Keratinocyte (primary cell): ENCODE measurements at regions not wholly inside any gene's neighbourhood (a gene's known extent, or its start where the extent isn't known, plus 50 kb on each side); places are given as distances from the start of the nearest gene placed in this dataset.

Experiments used
- CTCF ChIP-seq, 3 experiments: IDR thresholded peaks in 1 of 3; conservative IDR thresholded peaks in 1 of 3; optimal IDR thresholded peaks in 1 of 3; 2 replicates in 2 of 3; 3 replicates in 1 of 3; pipeline versions ENCODE3 to v1.5.1; 2011; ENCODE audit warnings: low read length in 3 of 3, mild to moderate bottlenecking in 3 of 3, moderate library complexity in 2 of 3, control low read depth in 1 of 3, inconsistent platforms in 1 of 3; ENCODE audit not compliant: insufficient read depth in 2 of 3; ENCODE audit errors: extremely low read depth in 1 of 3
- EZH2 ChIP-seq: IDR thresholded peaks from one replicate; pipeline ENCODE4 v1.6.1; 2012; ENCODE audit warnings: inconsistent platforms, mild to moderate bottlenecking, low read length, moderate library complexity

GRCh38 chr1:110778821-110779220 lies 94.1 kb upstream of the CD53 start:
- no peak for TF ChIP-seq CTCF (optimal IDR thresholded peaks at IDR 0.05 in 1 of 3, IDR thresholded peaks at IDR 0.05 in 1 of 3, conservative IDR thresholded peaks at IDR 0.05 in 1 of 3; ENCODE audit: extremely low read depth in 1 of 3, insufficient read depth in 2 of 3, low read length in 3 of 3)
- no peak for TF ChIP-seq EZH2
